RWPE1 (cell line): ENCODE measurements at regions not wholly inside any gene's neighbourhood (a gene's known extent, or its start where the extent isn't known, plus 50 kb on each side); places are given as distances from the start of the nearest gene placed in this dataset.

Experiments
- CTCF ChIA-PET: fragments of 350-600 bp; sonication (Branson Sonifier 250); formaldehyde crosslinking; extraction: SDS; loops from one replicate; lab custom pipeline; 2021; lab: Yijun Ruan, JAX
- POLR2A ChIA-PET: fragments of 400-600 bp; formaldehyde crosslinking; extraction: SDS; loops from one replicate; lab custom pipeline; 2020; ENCODE audit warnings: antibody characterized with exemption; ENCODE audit not compliant: low non-redundant PET; lab: Yijun Ruan, JAX
- DNase-seq: peaks from one replicate; pipeline ENCODE4 v3.0.0; 2012; ENCODE audit warnings: low spot score
- H3K27ac ChIP-seq: fragments of 450-650 bp; 2 replicates; pipeline ENCODE4 v1.5.1; 2017
- CTCF ChIP-seq: fragments of 450-650 bp; conservative IDR thresholded peaks from 2 replicates; pipeline ENCODE4 v1.5.1; 2017; ENCODE audit warnings: low read depth, mild to moderate bottlenecking

- no peak for TF ChIP-seq CTCF
- H3K27ac ChIP-seq: no peak overlapping the region
- POLR2A ChIA-PET: no interaction called here
- CTCF ChIA-PET: no interaction called here
- no peak for DNase-seq
These were observed 143.9 kb upstream of the RMP24 start for GRCh38 chr18:35828591-35828990.

- ChIA-PET POLR2A (no interaction called here), CTCF (no interaction called here)
- DNase-seq: no peak
- TF ChIP-seq CTCF: no peak
- H3K27ac ChIP-seq: no peak overlapping the region
These were observed 137.1 kb upstream of the RMP24 start for GRCh38 chr18:35835366-35835765.

- DNase-seq: no peak
- no peak overlapping the region for H3K27ac ChIP-seq
- TF ChIP-seq CTCF: no peak
- ChIA-PET CTCF (no interaction called here), POLR2A (no interaction called here)
These were observed 136.6 kb upstream of the RMP24 start for GRCh38 chr18:35835833-35836232.

GRCh38 chr18:35836932-35837331, 135.5 kb upstream of the RMP24 start:
- ChIA-PET CTCF (interaction anchor here (0.7 kb wide), 1 partner anchor 10 kb away, joined by 3 read pairs; no protein-coding TSS in a partner anchor), POLR2A (no interaction called here)
- no peak for DNase-seq
- no peak for TF ChIP-seq CTCF
- H3K27ac ChIP-seq: no peak overlapping the region

- no peak overlapping the region for H3K27ac ChIP-seq
- TF ChIP-seq CTCF: no peak
- no peak for DNase-seq
- POLR2A ChIA-PET: no interaction called here
- CTCF ChIA-PET: no interaction called here
These were observed 134.5 kb upstream of the RMP24 start for GRCh38 chr18:35837922-35838496.

- no peak overlapping the region for H3K27ac ChIP-seq
- DNase-seq: no peak
- TF ChIP-seq CTCF: no peak
- POLR2A ChIA-PET: no interaction called here
- CTCF ChIA-PET: no interaction called here
These were observed 131.2 kb upstream of the RMP24 start for GRCh38 chr18:35841283-35841682.
